CD4-positive, alpha-beta T cell treated with Interleukin-6 for 4 hours (primary cell): ENCODE measurements at regions not wholly inside any gene's neighbourhood (a gene's known extent, or its start where the extent isn't known, plus 50 kb on each side); places are given as distances from the start of the nearest gene placed in this dataset.
"Not testable (repeated sequence)": the region's sequence is repeated elsewhere in the genome, so short reads cannot be mapped to it uniquely, and the experiment has no call there.

Experiments
- DNase-seq: peaks from one replicate; pipeline ENCODE4 v3.0.0-alpha.2; 2020; ENCODE audit warnings: mixed read lengths

DNA sequence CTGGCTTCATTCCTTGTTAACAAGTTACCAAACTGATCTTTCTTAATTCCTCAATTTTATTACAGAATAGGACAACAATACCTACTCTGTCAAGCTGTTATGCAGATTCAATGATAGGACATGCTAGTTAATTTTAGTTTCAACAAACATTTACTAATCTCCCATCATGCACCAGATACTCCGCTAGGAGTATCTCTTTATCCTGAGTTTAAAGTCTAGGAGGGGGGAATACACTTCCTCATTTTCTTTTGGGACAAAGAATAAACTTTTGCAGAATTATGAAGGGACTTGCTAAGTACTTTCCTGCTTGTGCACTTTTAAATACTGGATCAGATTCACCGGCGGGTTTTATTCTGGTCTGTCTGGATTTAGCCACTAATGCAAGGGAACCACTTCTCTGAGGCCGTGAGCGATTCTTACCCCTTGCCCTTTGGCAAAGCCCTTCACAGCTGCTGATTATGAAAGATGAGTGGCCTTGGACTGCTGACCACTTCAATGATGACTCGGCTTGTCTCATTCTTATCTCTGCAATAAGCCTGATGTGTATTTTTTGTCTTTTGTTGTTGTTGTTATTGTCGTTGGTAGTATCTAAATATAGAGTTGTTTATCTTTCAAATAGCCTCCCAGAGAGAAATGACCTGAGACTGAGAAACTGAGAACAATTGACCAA is 73.9 kb downstream of the RMI1 start:
- DNase-seq = no peak

DNA sequence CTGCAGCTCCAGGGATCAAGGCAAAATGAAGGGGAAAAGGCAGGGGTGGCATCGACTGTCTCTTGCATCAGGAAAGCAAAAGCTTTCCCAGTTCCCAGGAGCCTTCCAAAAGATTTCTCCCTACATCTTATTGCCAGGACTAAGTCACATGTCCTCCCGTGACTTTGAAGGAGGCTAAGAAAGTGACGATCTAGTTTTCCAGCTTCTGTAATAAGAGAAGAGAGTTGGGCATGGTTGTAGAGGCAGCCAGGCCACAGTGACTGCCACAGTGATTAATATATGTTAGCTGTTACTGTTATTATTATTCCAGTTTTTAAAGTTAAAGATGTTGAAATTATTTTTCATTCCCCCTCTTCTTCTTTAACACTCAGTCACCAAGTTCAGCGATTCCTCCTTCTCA is 77.1 kb downstream of the RMI1 start:
- DNase-seq = no peak

DNA sequence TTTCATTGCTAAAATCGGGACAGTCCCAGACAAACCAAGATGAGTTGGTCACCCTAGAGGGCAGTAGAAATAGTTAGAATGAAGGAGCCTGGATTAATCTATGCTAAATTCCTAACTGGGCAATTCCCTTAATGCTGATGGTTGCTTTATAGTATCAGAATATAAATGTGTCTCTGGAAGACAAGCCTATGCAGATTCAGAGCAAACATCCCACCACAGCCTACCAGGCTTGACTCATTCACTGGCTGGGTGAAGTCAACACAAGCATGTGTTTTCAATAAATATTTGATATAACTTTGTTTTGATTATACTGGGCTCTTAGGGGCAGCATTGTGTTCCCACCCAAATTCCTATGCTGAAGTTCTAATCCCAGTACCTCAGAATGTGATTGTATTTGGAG is 79.3 kb downstream of the RMI1 start:
- no peak for DNase-seq

GRCh38 chr9:84061613-84062193 is 81.1 kb downstream of the RMI1 start:
- DNase-seq = no peak

DNA sequence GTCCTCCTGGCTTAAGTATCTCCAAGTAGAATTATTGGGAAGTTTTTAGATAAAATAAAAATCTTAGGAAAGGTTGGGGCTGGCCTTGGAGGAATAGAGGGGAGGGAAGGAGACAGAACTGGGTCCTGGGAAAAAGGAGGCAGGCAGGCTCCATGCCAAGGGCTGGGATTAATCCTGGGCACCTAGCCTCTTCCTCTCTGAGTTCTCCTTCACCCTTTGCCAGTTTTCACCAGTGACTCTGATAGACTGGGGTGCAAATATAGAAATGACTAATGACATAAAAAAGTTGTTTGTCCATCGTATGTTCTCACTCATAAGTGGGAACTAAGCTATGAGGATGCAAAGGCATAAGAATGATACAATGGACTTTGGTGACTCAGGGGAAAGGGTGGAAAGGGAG is 81.9 kb downstream of the RMI1 start:
- no peak for DNase-seq

DNA sequence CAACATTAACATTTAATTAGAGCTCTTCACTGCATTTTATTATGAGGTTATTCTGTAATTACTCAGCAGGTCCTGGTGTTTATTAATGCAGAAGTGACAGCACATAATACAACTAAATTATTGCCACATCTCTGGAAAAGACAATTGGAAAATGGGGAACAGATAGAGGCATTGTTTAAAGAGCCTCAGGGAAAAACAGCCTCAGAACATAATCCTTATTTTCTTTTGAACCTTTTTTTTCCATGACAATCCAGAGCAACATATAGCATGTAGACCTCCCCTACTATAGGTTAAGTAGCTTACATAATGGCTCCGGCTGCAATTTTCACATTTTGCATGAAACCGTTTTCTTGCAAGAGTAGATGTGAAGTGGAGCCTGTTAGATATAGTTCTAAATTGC is 87.2 kb downstream of the RMI1 start:
- no peak for DNase-seq

DNA sequence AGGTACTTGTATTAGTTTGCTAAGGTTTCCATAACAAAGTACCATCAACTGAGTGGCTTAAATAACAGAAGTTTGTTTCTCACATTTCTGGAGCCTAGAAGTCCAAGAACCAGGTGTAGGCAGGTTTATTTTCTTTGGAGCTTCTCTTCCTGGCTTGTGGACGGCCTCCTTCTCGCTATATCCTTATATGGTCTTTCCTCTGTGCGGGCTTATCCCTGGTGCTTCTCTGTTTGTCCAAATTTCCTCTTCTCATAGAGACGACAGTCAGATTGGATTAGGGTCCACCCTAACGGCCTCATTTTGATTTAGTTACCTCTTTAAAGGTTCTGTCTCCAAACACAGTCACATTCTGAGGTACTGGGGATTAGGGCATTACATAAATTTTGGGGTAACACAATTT is 88.3 kb downstream of the RMI1 start:
- DNase-seq = no peak

- DNase-seq = no peak
These were observed 90.0 kb downstream of the RMI1 start for GRCh38 chr9:84070590-84070989.

DNA sequence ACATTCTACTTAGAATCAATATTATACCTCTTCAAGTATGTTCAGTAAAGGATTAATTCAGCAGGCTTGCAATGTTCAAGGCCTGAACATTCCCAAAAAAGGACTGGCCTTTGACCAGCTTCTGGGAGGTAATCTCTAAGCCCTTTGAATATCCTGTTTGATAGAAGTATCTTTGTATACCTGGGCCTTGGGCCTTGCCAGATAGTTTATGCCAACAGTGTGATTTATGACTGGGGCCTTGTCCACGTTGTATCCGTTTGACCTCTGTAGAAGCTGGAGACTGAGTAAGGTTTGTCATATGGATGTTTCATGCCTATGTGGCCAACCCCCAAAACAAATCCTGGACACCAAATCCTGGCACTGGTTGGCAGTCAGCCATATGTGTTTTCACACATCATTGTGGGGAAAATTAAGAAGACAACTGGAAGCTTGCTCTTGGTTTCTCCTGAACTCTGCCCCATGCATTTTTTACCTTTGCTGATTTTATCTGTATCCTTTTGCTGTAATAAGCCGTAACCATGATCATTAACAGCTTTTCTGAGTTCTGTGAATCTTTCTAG is 92.1 kb downstream of the RMI1 start:
- no peak for DNase-seq

- DNase-seq = no peak
These were observed 94.4 kb downstream of the RMI1 start for GRCh38 chr9:84075004-84075403.

DNA sequence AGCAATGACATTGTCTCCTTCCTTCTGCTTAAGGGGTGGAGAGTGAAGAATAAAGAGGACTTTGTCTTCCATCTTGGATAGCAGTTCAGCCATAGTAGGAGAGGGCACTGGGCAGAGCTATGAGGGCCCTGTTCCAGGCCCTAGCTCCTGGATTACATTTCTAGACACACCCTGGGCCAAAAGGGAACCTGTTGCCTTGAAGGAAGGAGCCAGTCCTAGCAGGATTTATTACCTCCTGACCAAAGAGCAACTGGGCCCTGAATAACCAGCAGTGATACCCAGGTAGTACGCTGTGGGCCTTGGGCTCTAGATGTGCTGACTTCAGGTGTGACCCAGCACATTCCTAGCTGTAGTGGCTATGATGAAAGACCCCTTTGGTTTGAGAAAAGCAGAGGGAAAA is 95.8 kb downstream of the RMI1 start:
- DNase-seq = no peak

GRCh38 chr9:84077816-84078215 is 97.2 kb downstream of the RMI1 start:
- not testable (repeated sequence) for DNase-seq

GRCh38 chr9:84079994-84080393 is 99.4 kb downstream of the RMI1 start:
- no peak for DNase-seq

GRCh38 chr9:84101964-84102632 is 121.5 kb downstream of the RMI1 start:
- no peak for DNase-seq

GRCh38 chr9:84103651-84104377 is 123.2 kb downstream of the RMI1 start:
- DNase-seq = no peak

GRCh38 chr9:84107081-84107480 is 126.5 kb downstream of the RMI1 start:
- DNase-seq = no peak

DNA sequence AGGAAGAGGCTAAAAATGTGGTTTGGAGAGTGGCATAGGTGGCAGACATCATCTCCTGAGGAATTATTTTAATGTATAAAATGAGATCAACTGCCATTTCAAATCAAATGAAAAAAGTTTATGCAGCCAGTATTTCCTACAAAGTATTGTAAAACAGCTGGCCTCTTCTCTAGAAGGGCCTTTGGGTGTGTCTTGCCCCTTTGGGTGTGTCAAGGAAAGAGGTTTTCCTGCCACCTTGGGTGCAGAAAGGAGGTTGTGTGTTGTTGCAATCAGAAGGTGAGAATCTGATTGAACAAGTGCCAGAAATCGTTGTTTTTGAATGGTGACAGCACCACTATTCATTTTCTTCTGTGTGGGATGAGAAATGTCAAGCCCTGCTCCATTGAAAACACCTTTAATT is 127.4 kb downstream of the RMI1 start:
- DNase-seq = no peak

- no peak for DNase-seq
These were observed 131.1 kb downstream of the RMI1 start for GRCh38 chr9:84111726-84112125.

DNA sequence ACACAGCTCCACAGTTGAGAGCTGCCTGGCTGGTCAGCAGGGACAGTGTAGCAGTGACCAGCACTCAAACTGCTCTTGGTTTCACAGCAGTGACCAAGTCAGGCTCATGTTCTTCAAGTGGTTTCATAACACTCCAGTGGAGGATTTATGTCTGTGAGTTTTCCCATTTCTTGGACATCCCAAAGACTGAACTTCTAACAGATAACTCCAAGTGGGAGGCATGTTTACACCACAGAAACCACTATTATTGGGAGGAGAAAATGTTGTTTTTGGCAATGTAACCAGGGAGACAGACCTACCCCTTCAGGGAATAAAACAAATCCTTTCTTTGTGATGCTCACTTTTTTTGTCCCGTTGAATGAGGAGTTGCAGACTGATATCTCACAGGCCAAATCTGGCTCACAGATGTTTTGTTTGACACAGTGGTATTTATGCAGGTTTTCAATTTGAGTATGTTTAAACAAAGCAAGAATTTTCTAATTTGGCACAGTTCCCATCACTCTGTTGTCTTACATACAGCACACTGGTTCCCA is 141.5 kb downstream of the RMI1 start:
- no peak for DNase-seq

DNA sequence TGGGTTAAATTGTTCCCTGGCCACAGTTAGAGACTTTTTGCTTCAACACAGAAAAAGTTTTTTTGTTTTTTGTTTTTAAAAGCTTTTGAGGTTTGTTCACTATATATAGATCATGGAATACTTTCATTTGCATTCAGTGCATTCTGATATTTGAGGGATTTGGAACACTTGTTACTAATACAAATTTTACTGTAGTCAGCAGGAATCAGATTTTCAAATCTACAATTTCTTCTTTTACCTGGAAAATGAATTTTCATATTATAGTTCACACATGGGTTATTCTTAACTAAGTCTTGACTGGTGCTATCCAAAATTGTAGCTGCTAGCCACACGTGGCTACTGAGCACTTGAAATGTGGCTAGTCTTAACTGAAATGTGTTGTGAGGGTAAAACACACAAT is 142.0 kb downstream of the RMI1 start:
- no peak for DNase-seq

GRCh38 chr9:84123648-84124406 is 143.2 kb downstream of the RMI1 start:
- DNase-seq = no peak

DNA sequence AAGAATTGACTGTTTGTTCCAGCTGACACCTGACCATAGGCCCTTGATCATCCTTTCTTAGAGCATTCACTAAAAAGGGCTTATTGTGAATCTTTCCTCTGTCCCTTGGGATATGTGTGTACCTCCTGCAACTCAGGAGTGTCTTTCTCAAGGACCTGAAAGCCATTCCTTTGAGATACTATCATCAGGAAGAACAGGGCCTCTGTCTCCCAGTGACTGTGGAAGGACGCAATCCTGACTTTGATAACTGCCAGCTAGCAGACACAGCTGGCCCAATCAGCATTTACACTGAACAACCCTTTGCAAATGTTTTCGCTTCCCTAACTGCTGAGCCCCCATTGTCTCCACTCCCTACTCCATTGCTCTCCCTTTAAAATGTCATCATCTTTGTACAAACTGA is 144.4 kb downstream of the RMI1 start:
- DNase-seq = no peak

GRCh38 chr9:84129529-84129928 is 148.9 kb downstream of the RMI1 start:
- DNase-seq = no peak
